Smooth muscle cell (in vitro differentiated cells): ENCODE measurements at regions not wholly inside any gene's neighbourhood (a gene's known extent, or its start where the extent isn't known, plus 50 kb on each side); places are given as distances from the start of the nearest gene placed in this dataset.

Experiments used
- DNase-seq: peaks from one replicate; lab custom pipeline; 2025; ENCODE audit not compliant: unreplicated experiment; lab: John Stamatoyannopoulos, UW
- H2AFZ ChIP-seq: fragments of 200-600 bp; sonication (generic); 2 replicates; pipeline ENCODE4 v1.6.0; 2016; ENCODE audit warnings: antibody characterized with exemption, low read depth, mild to moderate bottlenecking
- H3F3A ChIP-seq: fragments of 200-600 bp; sonication (generic); 2 replicates; pipeline ENCODE4 v1.6.0; 2017; ENCODE audit warnings: antibody characterized with exemption, low read depth
- H3K27ac ChIP-seq: fragments of 200-600 bp; sonication (generic); 2 replicates; pipeline ENCODE4 v1.5.1; 2016; ENCODE audit warnings: low read depth, mild to moderate bottlenecking
- H3K27me3 ChIP-seq: fragments of 200-600 bp; sonication (generic); 2 replicates; pipeline ENCODE4 v1.6.1; 2016; ENCODE audit warnings: low read depth, mild to moderate bottlenecking
- H3K36me3 ChIP-seq: fragments of 200-600 bp; sonication (generic); 2 replicates; pipeline ENCODE4 v1.5.1; 2016; ENCODE audit warnings: low read depth
- H3K4me1 ChIP-seq: fragments of 200-600 bp; sonication (generic); 2 replicates; pipeline ENCODE4 v1.5.1; 2016; ENCODE audit warnings: low read depth
- H3K4me2 ChIP-seq: fragments of 200-600 bp; sonication (generic); 2 replicates; pipeline ENCODE4 v1.6.0; 2016; ENCODE audit warnings: mild to moderate bottlenecking
- H3K4me3 ChIP-seq: fragments of 200-600 bp; sonication (generic); 2 replicates; pipeline ENCODE4 v1.5.1; 2016; ENCODE audit warnings: mild to moderate bottlenecking
- H3K79me2 ChIP-seq: fragments of 200-600 bp; sonication (generic); 2 replicates; pipeline ENCODE4 v1.6.0; 2016; ENCODE audit warnings: low read depth, mild to moderate bottlenecking
- H3K9ac ChIP-seq: fragments of 200-600 bp; sonication (generic); 2 replicates; pipeline ENCODE4 v1.6.0; 2016; ENCODE audit warnings: low read depth
- H3K9me3 ChIP-seq: fragments of 200-600 bp; sonication (generic); replicated peaks from 2 replicates; pipeline ENCODE4 v1.5.1; 2016; ENCODE audit warnings: low read depth
- H4K20me1 ChIP-seq: fragments of 200-600 bp; sonication (generic); 2 replicates; pipeline ENCODE4 v1.6.0; 2016; ENCODE audit warnings: low read depth
- CTCF ChIP-seq: fragments of 200-600 bp; sonication (generic); IDR thresholded peaks from 2 replicates; pipeline ENCODE4 v1.5.1; 2017; ENCODE audit warnings: borderline replicate concordance, mild to moderate bottlenecking, antibody characterized with exemption; ENCODE audit not compliant: insufficient read depth, poor library complexity, severe bottlenecking
- WGBS: methylation state at CpG from one replicate; pipeline ENCODE4 v1.1.7; 2016; ENCODE audit warnings: low lambda C conversion rate; 5-methylcytosine and 5-hydroxymethylcytosine counted together

- H3K4me3 ChIP-seq: no peak overlapping the region
- H3K27me3 ChIP-seq: no peaks in the 10 kb centered on the region
- DNase-seq: no peak
- no peaks in the 10 kb centered on the region for H3K9me3 ChIP-seq
- no peaks in the 10 kb centered on the region for H3F3A ChIP-seq
- TF ChIP-seq CTCF: no peak
- no peak overlapping the region for H3K9ac ChIP-seq
- H2AFZ ChIP-seq: no peak overlapping the region
- 95% methylated on average over 16 of the region's 17 CpGs for WGBS
- peaks cover 28% of the 10 kb centered on the region for H3K4me1 ChIP-seq
- H3K27ac ChIP-seq: no peak overlapping the region
- H3K36me3 ChIP-seq: no peaks in the 10 kb centered on the region
- H4K20me1 ChIP-seq: no peaks in the 10 kb centered on the region
- H3K4me2 ChIP-seq: no peak overlapping the region
- no peaks in the 10 kb centered on the region for H3K79me2 ChIP-seq
Observed at GRCh38 chr22:49630448-49630946, 197.2 kb downstream of the BRD1 start.

GRCh38 chr22:49629586-49630447 is 197.9 kb downstream of the BRD1 start:
- H3F3A ChIP-seq: no peaks in the 10 kb centered on the region
- no peaks in the 10 kb centered on the region for H3K9me3 ChIP-seq
- H3K9ac ChIP-seq: no peak overlapping the region
- no peak overlapping the region for H3K27ac ChIP-seq
- no peaks in the 10 kb centered on the region for H4K20me1 ChIP-seq
- peaks cover 28% of the 10 kb centered on the region for H3K4me1 ChIP-seq
- H3K4me2 ChIP-seq: no peak overlapping the region
- DNase-seq: no peak
- H3K79me2 ChIP-seq: no peaks in the 10 kb centered on the region
- H3K27me3 ChIP-seq: no peaks in the 10 kb centered on the region
- H2AFZ ChIP-seq: no peak overlapping the region
- 80% methylated on average over 16 of the region's 16 CpGs for WGBS
- no peak overlapping the region for H3K4me3 ChIP-seq
- no peak for TF ChIP-seq CTCF
- no peaks in the 10 kb centered on the region for H3K36me3 ChIP-seq

- Histone ChIP-seq H3K79me2 (no peaks in the 10 kb centered on the region), H3K9me3 (no peaks in the 10 kb centered on the region), H3F3A (no peaks in the 10 kb centered on the region), H2AFZ (no peak overlapping the region), H3K36me3 (no peaks in the 10 kb centered on the region), H3K4me3 (no peak overlapping the region), H3K4me2 (no peak overlapping the region), H4K20me1 (no peaks in the 10 kb centered on the region), H3K27me3 (no peaks in the 10 kb centered on the region), H3K4me1 (peaks cover 28% of the 10 kb centered on the region), H3K27ac (no peak overlapping the region), H3K9ac (no peak overlapping the region)
- TF ChIP-seq CTCF: no peak
- whole genome bisulfite sequencing: 96% methylated on average over 8 of the region's 8 CpGs
- no peak for DNase-seq
Observed at GRCh38 chr22:49629261-49629570, 198.5 kb downstream of the BRD1 start.
